RWPE1 (cell line): ENCODE measurements at regions not wholly inside any gene's neighbourhood (a gene's known extent, or its start where the extent isn't known, plus 50 kb on each side); places are given as distances from the start of the nearest gene placed in this dataset.
"Not testable (repeated sequence)": the region's sequence is repeated elsewhere in the genome, so short reads cannot be mapped to it uniquely, and the experiment has no call there.

Source experiments
- CTCF ChIA-PET: fragments of 350-600 bp; sonication (Branson Sonifier 250); formaldehyde crosslinking; extraction: SDS; loops from one replicate; lab custom pipeline; 2021; lab: Yijun Ruan, JAX
- POLR2A ChIA-PET: fragments of 400-600 bp; formaldehyde crosslinking; extraction: SDS; loops from one replicate; lab custom pipeline; 2020; ENCODE audit warnings: antibody characterized with exemption; ENCODE audit not compliant: low non-redundant PET; lab: Yijun Ruan, JAX
- DNase-seq: peaks from one replicate; pipeline ENCODE4 v3.0.0; 2012; ENCODE audit warnings: low spot score
- H3K27ac ChIP-seq: fragments of 450-650 bp; 2 replicates; pipeline ENCODE4 v1.5.1; 2017
- TF ChIP-seq, protein P1 (sequence below): fragments of 450-650 bp; conservative IDR thresholded peaks from 2 replicates; pipeline ENCODE4 v1.5.1; 2017; ENCODE audit warnings: low read depth, mild to moderate bottlenecking

DNA sequence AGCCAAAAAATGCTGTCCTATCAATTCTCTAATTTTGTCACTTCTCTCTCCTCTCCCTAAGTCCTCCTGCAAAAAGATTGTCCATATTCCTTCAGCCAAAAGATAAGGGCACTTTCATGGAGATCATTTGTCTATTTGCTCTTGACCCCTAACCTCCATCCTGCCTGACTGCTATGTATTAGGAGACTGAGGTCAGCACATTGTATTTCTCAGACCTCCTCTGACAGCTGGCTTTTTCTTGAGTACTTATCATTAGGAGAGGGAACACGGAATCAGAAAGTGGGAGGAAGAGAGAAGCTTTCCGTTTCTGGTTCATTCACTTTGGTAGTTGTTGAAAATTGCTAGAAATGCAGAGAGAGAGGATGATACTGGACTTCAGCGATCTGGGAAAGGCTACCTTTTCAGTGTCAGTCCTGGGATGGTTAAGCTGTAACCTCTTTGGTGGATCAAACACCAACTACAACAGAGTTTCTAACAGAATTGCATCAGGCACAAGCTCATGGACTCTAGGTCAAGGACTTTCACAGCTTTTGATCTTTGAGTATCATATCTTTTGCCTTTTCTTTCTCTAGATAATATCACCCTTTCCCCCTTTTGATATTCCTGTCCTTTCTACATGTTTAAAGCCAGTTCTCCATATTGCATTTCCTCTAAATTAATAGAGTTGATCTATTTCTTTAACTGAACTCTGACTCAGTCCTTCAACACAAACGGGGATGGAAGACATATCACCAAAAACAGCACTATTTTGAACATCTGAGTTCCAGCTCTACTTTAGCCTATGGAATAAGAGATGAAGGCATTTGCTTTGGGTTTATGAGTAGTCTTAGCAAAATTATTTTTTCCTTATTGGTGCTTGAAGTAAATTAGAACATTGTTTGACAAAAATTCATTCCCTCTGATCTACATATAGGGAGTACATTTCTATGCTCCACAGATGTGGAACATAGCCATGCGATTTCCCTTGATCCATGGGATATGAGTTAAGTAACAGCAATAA is 63.3 kb upstream of the KYNU start:
- H3K27ac ChIP-seq = no peak overlapping the region
- CTCF ChIA-PET = no interaction called here
- DNase-seq = no peak
- POLR2A ChIA-PET = no interaction called here
- TF ChIP-seq, protein P1, sequence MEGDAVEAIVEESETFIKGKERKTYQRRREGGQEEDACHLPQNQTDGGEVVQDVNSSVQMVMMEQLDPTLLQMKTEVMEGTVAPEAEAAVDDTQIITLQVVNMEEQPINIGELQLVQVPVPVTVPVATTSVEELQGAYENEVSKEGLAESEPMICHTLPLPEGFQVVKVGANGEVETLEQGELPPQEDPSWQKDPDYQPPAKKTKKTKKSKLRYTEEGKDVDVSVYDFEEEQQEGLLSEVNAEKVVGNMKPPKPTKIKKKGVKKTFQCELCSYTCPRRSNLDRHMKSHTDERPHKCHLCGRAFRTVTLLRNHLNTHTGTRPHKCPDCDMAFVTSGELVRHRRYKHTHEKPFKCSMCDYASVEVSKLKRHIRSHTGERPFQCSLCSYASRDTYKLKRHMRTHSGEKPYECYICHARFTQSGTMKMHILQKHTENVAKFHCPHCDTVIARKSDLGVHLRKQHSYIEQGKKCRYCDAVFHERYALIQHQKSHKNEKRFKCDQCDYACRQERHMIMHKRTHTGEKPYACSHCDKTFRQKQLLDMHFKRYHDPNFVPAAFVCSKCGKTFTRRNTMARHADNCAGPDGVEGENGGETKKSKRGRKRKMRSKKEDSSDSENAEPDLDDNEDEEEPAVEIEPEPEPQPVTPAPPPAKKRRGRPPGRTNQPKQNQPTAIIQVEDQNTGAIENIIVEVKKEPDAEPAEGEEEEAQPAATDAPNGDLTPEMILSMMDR = no peak

DNA sequence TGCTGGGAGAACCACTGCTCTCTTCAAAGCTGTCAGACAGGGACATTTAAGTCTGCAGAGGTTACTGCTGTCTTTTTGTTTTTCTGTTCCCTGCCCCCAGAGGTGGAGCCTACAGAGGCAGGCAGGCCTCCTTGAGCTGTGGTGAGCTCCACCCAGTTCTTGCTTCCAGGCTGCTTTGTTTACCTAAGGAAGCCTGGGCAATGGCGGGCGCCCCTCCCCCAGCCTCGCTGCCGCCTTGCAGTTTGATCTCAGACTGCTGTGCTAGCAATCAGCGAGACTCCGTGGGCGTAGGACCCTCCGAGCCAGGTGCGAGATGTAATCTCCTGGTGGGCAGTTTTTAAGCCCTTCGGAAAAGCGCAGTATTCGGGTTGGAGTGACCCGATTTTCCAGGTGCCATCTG is 65.8 kb upstream of the KYNU start:
- CTCF ChIA-PET, POLR2A ChIA-PET, H3K27ac ChIP-seq, DNase-seq: not testable (repeated sequence)

DNA sequence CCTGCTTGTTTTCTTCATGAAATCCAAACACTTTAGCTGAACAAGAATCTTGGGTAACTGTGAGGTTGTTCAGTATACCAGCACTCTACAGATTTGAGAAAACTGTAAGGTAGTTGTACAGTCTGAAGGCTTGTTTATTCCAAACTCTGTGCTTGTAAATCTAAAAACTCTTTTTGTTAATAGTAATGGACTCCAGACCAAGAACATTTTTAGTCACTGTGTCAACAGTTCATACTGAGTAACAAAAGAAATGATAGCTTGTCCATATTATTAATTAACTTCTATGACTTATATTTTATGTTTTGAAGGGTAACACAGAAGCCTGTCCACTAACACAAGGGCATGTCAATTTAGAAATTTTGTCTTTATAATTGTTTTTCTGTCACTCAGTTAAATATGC is 72.2 kb upstream of the KYNU start:
- TF ChIP-seq, protein P1 = no peak

DNA sequence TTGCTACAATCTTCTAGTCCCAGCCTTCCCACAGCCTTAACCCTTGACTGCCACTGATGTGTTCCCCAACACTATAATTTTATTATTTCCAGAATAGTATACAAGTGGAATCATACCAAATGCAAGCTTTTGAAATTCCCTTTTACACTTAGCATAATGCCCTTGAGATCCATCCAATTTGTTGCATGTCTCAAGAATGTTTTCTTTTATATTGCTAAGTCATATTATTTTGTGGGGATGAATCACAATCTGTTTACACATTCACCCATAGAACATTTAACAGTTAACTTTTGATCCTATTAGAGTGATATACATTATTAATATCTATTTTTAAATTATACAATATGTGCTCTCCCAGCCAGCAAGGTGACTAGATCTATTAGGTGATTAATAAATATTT is 74.3 kb upstream of the KYNU start:
- CTCF ChIA-PET = interaction anchor here (0.7 kb wide), 1 partner anchor 83 kb away, joined by 3 read pairs; no protein-coding TSS in a partner anchor
- POLR2A ChIA-PET = no interaction called here
- H3K27ac ChIP-seq = no peak overlapping the region
- DNase-seq = no peak
- TF ChIP-seq, protein P1 = no peak

More for the DNA sequence above, 72.2 kb upstream of the KYNU start:
- ChIA-PET POLR2A (no interaction called here), CTCF (no interaction called here)
- no peak overlapping the region for H3K27ac ChIP-seq
- DNase-seq = no peak

- CTCF ChIA-PET = no interaction called here
- TF ChIP-seq, protein P1 = no peak
- POLR2A ChIA-PET = no interaction called here
- no peak overlapping the region for H3K27ac ChIP-seq
- DNase-seq = no peak
Observed at GRCh38 chr2:142796588-142796987, 80.9 kb upstream of the KYNU start.

DNA sequence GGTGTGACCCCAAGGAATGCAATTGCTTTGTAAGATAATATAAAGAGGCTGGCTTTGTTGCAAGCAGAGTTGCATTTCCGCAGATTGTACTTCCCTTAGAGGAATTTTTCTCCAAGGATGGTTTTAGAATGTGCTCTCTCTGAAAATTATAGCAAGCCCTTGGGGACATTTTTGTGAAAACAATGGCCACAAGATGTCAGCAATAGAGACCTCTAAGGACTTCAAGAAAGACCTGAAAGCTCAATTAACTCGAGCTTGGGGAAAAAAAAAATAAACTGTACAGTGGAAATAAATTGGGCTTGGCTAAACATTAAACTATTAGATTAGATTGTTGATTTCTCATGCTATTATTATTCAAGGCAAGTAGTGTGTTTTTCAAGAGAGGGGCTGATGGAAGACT is 81.3 kb upstream of the KYNU start:
- CTCF ChIA-PET = no interaction called here
- no peak for DNase-seq
- POLR2A ChIA-PET = no interaction called here

More for the DNA sequence above, 81.3 kb upstream of the KYNU start:
- TF ChIP-seq, protein P1 = no peak
- no peak overlapping the region for H3K27ac ChIP-seq
